ENCODE measurements at regions not wholly inside any gene's neighbourhood (a gene's known extent, or its start where the extent isn't known, plus 50 kb on each side); places are given as distances from the start of the nearest gene placed in this dataset.

DNA sequence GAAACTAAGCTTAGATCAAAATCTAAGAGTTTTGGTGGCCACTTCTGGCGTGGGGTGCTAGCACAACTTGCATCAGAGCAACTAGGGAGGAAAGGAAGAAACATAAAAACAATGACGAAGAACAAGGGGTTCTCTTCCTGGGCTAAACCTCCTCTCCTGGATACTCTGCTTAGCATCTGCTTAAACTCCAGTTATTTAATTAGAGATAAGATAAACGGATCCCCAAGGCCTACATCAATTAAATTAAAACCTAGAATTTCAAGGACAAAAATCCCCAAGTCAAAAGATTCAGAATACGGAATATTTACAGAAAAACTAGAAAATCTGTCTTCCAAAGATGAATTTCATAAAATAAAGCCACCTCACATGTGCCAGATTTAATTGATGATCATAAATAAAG is 281.9 kb downstream of the SHOX2 start:
- Histone ChIP-seq H3K4me3 (no peak overlapping the region), H3K9ac (ENCODE audit: insufficient read depth in 1 of 2, low read depth in 2 of 2, low read length in 2 of 2) (no peak overlapping the region), H4K20me1 (replicated peaks; ENCODE audit: control insufficient read depth, insufficient read depth, low read length) (no peaks in the 10 kb centered on the region), H3K27ac (ENCODE audit: extremely low read depth, low read depth, low read length) (no peak overlapping the region), H3K79me2 (ENCODE audit: control insufficient read depth, insufficient read depth, low read length) (no peaks in the 10 kb centered on the region), H3K27me3 (ENCODE audit: control insufficient read depth in 2 of 2, insufficient read depth in 2 of 2, low read length in 2 of 2) (no peaks in the 10 kb centered on the region), H3K9me1 (ENCODE audit: control insufficient read depth, insufficient read depth, low read length) (no peaks in the 10 kb centered on the region), H3K4me2 (ENCODE audit: insufficient read depth, low read length) (no peak overlapping the region), H3K9me3 (replicated peaks; ENCODE audit: control insufficient read depth, insufficient read depth, low read depth, low read length) (no peaks in the 10 kb centered on the region), H2AFZ (ENCODE audit: low read depth, low read length) (no peak overlapping the region), H3K36me3 (ENCODE audit: control insufficient read depth, insufficient read depth, low read length) (no peaks in the 10 kb centered on the region), H3K4me1 (replicated peaks in 1 of 2; ENCODE audit: control insufficient read depth in 2 of 2, insufficient read depth in 2 of 2, low read length in 2 of 2) (no peaks in the 10 kb centered on the region)
- CTCF ChIA-PET (ENCODE audit: low intra/inter-chr PET ratio) = no interaction called here
- BruUV-seq (replicated peaks) = no TSS peak
- DNase-seq (ENCODE audit: extremely low read depth in 1 of 4, low spot score in 3 of 4) = no peak
- ATAC-seq = no peak
- FAIRE-seq = no peak
- intact Hi-C loops (cut with micrococcal nuclease) = no loop called here
- 0% methylated on average over 4 of the region's 4 CpGs for WGBS (ENCODE audit: insufficient coverage, low coverage, missing lambda C conversion rate)
- in situ Hi-C loops (cut with MboI) = no loop called here
- POLR2A ChIA-PET = no interaction called here
- TF ChIP-seq ZNF551 (CRISPR knock-in tag; IDR thresholded peaks at IDR 0.05) = no peak
- no peak for TF ChIP-seq CREBBP (IDR thresholded peaks at IDR 0.05; ENCODE audit: low read depth, low read length)
- TF ChIP-seq KHSRP (IDR thresholded peaks at IDR 0.05) = no peak
- no peak for TF ChIP-seq IRF1 (CRISPR knock-in tag; IDR thresholded peaks at IDR 0.05; ENCODE audit: borderline replicate concordance)
- TF ChIP-seq CBFA2T2 (conservative IDR thresholded peaks at IDR 0.05) = no peak
- TF ChIP-seq KDM5B (IDR thresholded peaks at IDR 0.05; ENCODE audit: insufficient replicate concordance, low read depth, low read length) = no peak
- TF ChIP-seq PCBP1 (IDR thresholded peaks at IDR 0.05; ENCODE audit: low read depth, low read length, poor library complexity, severe bottlenecking) = no peak
- TF ChIP-seq HIVEP1 (CRISPR knock-in tag; IDR thresholded peaks at IDR 0.05) = no peak
- no peak for TF ChIP-seq TSHZ1 (CRISPR knock-in tag; IDR thresholded peaks at IDR 0.05)
- TF ChIP-seq SLC30A9 (CRISPR knock-in tag; IDR thresholded peaks at IDR 0.05) = no peak
- TF ChIP-seq, protein P1, sequence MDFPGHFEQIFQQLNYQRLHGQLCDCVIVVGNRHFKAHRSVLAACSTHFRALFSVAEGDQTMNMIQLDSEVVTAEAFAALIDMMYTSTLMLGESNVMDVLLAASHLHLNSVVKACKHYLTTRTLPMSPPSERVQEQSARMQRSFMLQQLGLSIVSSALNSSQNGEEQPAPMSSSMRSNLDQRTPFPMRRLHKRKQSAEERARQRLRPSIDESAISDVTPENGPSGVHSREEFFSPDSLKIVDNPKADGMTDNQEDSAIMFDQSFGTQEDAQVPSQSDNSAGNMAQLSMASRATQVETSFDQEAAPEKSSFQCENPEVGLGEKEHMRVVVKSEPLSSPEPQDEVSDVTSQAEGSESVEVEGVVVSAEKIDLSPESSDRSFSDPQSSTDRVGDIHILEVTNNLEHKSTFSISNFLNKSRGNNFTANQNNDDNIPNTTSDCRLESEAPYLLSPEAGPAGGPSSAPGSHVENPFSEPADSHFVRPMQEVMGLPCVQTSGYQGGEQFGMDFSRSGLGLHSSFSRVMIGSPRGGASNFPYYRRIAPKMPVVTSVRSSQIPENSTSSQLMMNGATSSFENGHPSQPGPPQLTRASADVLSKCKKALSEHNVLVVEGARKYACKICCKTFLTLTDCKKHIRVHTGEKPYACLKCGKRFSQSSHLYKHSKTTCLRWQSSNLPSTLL (IDR thresholded peaks at IDR 0.05) = no peak
- TF ChIP-seq MEIS2 (IDR thresholded peaks at IDR 0.05; ENCODE audit: partially characterized antibody) = no peak
- TF ChIP-seq PATZ1 (CRISPR knock-in tag; IDR thresholded peaks at IDR 0.05; ENCODE audit: borderline replicate concordance) = no peak
- TF ChIP-seq HSF4 (CRISPR knock-in tag; IDR thresholded peaks at IDR 0.05; ENCODE audit: borderline replicate concordance) = no peak
- TF ChIP-seq IFI16 (CRISPR knock-in tag; IDR thresholded peaks at IDR 0.05) = no peak
- no peak for TF ChIP-seq POLR2H (tag; IDR thresholded peaks at IDR 0.05; ENCODE audit: low read depth)
